GM18508 (cell line): ENCODE measurements at regions not wholly inside any gene's neighbourhood (a gene's known extent, or its start where the extent isn't known, plus 50 kb on each side); places are given as distances from the start of the nearest gene placed in this dataset.
"Not testable (repeated sequence)": the region's sequence is repeated elsewhere in the genome, so short reads cannot be mapped to it uniquely, and the experiment has no call there.

Source experiments
- ATAC-seq: cut with Tn5 transposase; IDR thresholded peaks from one replicate; pipeline ENCODE4 v1.9.1; 2021; ENCODE audit warnings: moderate number of reproducible peaks; ENCODE audit not compliant: insufficient read depth, unreplicated experiment

DNA sequence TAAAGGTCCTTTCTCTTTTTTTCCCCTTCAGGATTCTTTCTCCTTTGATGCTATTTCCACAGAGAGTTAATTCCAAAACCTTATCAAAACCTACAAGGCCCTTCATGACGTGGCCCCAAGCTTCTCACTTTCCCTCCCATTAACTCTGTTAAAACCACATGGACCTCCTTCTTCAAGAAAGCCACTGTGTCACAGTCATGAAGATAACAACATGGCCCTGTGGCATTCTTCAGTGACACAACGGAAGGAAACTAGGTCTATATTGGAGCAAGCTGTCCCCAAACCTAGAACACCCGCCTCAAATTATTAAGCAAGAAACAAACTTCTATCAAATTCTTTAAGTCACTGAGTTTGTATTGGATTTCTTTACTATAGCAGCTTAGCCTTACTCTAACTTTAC lies 611.1 kb downstream of the NUF2 start:
- no peak for ATAC-seq

DNA sequence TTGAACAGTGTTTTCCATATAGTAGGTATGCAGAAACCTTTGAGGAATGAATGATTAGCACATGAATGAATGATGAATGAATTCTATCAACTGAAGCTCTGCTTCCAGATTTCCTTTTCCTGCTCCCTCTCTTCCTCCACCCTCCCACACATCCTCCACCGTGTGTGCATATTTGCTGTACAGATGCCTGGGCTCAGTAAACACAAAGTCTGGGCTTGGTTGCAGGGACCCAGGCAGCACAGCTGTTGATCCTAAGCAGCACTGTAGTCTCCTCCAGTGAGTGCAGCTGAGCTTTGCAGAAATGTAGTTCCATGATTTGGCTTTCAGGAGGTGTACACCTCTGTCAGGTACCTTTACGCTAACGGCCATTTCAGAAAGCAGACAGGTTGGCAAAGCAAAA lies 611.7 kb downstream of the NUF2 start:
- no peak for ATAC-seq

GRCh38 chr1:163935738-163936374 lies 614.1 kb downstream of the NUF2 start:
- no peak for ATAC-seq

GRCh38 chr1:163959622-163960021 lies 599.4 kb upstream of the PBX1 start:
- ATAC-seq = no peak

GRCh38 chr1:163970151-163970550 lies 588.8 kb upstream of the PBX1 start:
- ATAC-seq = no peak

- ATAC-seq = no peak
Measured at GRCh38 chr1:163970699-163971098, 588.3 kb upstream of the PBX1 start.

GRCh38 chr1:163973586-163973985 lies 585.4 kb upstream of the PBX1 start:
- ATAC-seq = no peak

GRCh38 chr1:163974120-163974519 lies 584.9 kb upstream of the PBX1 start:
- ATAC-seq = no peak

- no peak for ATAC-seq
Measured at GRCh38 chr1:163980394-163980793, 578.6 kb upstream of the PBX1 start.

DNA sequence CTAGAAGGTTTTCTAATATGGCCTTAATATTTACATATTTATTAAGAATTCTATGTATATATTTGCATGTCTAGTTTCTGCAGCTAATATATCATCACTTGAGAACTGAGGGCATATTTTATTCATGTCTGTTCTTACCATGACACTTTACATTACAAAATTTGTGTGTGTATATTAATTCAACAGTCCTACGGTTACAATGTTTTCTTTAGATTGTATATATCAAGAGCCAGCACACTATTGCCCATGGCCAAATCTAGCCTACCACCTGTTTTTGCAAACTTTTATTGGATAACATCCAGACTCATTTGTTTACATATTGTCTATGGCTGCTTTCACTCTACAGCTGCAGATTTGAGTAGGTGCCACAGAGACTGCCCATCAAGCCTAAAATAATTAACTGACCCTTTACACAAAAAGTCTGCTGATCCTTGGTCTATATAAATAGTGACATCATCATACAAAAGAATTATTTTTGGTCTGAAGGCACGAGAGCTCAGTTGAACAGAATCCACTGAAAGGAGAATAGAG lies 577.4 kb upstream of the PBX1 start:
- no peak for ATAC-seq

DNA sequence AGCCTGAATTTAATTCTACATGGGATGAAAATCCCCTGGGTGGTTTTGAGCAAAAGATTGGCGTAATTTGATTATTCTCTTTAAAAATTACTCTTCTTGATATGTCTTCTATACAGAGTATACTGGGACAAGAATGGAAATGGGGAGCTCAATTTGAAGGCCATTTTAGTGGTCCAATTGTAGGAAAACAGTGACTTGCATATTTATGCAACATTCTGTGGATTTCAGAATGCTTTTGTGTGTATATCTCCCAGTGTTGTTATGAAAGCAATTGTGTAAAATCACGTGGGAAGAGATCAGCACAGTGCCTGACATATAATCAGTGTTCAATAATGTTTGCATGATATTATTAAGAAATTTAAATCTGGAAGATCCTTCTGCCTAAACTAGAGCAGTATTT lies 575.9 kb upstream of the PBX1 start:
- no peak for ATAC-seq

GRCh38 chr1:163985700-163986099 lies 573.3 kb upstream of the PBX1 start:
- ATAC-seq = no peak

GRCh38 chr1:163999131-163999530 lies 559.9 kb upstream of the PBX1 start:
- no peak for ATAC-seq

- not testable (repeated sequence) for ATAC-seq
Measured at GRCh38 chr1:164006186-164006585, 552.8 kb upstream of the PBX1 start.

DNA sequence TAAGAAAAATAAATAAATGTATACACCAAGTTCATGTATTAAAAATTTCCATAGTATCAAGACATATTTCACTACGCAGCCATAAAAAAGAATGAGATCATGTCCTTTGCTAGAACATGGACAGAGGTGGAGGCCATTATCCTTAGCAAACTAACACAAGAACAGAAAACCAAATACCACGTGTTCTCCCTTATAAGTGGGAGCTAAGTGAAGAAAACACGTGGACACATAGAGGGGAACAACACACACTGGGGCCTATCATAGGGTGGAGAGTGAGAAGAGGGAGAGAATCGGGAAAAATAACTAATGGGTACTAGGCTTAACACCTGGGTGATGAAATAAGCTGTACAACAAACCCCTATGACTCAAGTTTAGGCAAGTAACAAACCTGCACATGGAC lies 552.4 kb upstream of the PBX1 start:
- ATAC-seq = no peak

GRCh38 chr1:164017239-164017638 lies 541.7 kb upstream of the PBX1 start:
- no peak for ATAC-seq

- no peak for ATAC-seq
Measured at GRCh38 chr1:164020391-164020790, 538.6 kb upstream of the PBX1 start.

- no peak for ATAC-seq
Measured at GRCh38 chr1:164021813-164022212, 537.2 kb upstream of the PBX1 start.

DNA sequence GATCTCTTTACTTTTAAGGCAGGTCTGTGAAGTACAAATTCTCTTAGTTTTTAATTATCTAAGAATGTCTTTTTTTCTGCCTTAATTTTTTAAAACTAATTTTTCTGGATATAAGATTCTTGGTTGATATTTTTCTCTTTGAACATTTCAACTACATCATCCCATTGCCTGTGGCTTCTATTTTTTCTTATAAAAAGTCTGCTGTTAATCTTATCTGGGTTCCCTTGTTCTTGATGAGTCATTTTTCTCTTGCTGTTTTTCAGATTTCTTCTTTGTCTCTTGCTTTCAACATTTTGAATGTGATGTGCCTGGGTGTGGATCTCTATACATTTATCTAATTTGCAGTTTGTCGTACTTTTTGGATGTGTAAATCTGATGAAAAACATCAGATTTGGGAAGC lies 525.2 kb upstream of the PBX1 start:
- ATAC-seq = no peak

- ATAC-seq = no peak
Measured at GRCh38 chr1:164040754-164041153, 518.2 kb upstream of the PBX1 start.

DNA sequence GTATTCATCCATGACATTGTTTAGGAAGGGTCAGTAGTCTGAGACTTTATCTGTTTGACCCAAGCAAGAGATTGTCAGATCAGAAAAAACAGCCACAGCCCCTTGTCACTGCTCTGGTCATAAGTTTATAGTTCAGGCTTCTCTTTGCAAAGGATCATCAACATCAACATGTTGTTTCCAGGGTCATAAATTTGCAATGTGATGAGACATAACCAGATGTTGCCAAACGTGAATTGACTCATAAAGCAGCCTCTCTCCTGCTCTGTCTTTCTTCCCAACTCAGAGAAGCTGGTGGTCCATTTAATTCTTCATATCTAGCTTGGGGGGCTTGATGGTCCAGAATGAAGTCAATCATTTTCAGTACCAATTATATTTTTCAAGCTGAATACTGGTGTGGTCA lies 507.2 kb upstream of the PBX1 start:
- ATAC-seq = no peak

DNA sequence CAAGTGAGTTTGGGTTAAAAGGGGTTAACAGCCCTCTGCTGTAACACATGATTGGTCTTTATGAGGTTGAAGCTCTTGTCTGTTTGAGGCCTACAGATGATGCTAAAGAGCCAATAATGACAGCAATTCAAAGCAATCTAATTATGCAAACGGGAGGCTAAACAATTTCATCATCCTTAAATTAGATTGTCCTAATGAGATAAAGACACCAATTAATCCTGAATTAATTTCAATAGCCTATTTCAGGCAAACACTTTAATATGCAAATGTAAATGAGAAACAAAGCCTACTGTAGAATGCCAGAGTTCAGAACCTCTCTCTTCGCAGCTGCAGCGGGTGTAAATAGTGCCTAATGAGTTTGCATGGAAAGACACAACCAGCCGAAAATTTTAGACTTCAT lies 504.7 kb upstream of the PBX1 start:
- no peak for ATAC-seq

DNA sequence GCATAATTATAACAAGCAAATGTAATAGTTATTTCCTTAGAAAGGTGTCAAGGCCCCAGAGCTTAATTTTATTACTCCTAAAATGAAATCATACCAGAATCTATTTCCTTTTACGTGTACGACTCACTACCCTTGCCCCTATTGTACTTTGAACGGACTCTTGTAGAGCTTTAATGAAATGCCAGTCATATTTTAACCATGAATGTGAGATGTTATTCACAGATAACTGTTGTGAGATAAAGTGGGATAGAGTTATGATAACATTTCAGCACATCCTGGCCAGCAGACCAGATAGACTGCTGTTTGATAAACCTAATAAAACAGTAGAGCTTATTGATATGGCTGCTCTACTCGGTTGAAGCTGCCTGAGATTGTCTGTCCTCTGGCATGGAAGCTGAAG lies 500.8 kb upstream of the PBX1 start:
- no peak for ATAC-seq
